ENCODE measurements at regions not wholly inside any gene's neighbourhood (a gene's known extent, or its start where the extent isn't known, plus 50 kb on each side); places are given as distances from the start of the nearest gene placed in this dataset.

DNA sequence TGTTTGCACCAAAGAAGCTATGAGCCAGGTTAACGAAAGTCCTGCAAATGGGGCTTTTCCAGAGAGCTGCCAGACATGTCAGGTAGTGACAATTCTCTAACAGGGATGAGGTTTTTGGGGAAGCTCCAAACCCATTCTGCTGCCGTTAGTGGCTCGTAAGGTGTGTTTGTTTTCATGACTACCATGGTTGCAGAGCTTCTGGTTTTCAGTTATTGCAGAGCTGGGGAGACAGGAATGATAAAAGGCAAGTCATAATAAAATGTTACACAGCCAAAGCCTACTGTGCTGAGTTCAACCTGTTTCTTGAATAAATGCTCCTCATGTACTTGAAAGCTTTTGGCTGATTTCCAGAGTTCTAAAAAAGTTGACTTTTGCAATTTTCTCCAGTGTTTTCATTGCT lies 209.2 kb upstream of the STK17B start:
- Histone ChIP-seq H3K36me3 (ENCODE audit: insufficient read depth, low read length) (no peaks in the 10 kb centered on the region), H3K27me3 (ENCODE audit: insufficient read depth, low read length) (no peaks in the 10 kb centered on the region), H3K79me2 (ENCODE audit: insufficient read depth, low read length) (no peaks in the 10 kb centered on the region), H3K4me3 (ENCODE audit: insufficient read depth, low read depth, low read length) (no peak overlapping the region), H3K9ac (ENCODE audit: low read length) (no peak overlapping the region), H3K4me2 (ENCODE audit: low read length) (no peak overlapping the region), H4K20me1 (ENCODE audit: insufficient read depth, low read length) (no peaks in the 10 kb centered on the region), H3K27ac (ENCODE audit: low read depth, low read length) (no peak overlapping the region), H3K4me1 (ENCODE audit: insufficient read depth, low read length) (no peaks in the 10 kb centered on the region), H2AFZ (ENCODE audit: low read depth, low read length) (no peak overlapping the region), H3K9me3 (ENCODE audit: insufficient read depth, low read depth, low read length) (no peaks in the 10 kb centered on the region)
- Mint-ChIP-seq H3K4me1 (ENCODE audit: low read depth, unreplicated experiment) (no peaks in the 10 kb centered on the region), H3K36me3 (ENCODE audit: low read depth, unreplicated experiment) (no peaks in the 10 kb centered on the region), H3K27me3 (ENCODE audit: low read depth, unreplicated experiment) (no peaks in the 10 kb centered on the region), H3K4me3 (ENCODE audit: unreplicated experiment) (no peak overlapping the region), H3K9me3 (ENCODE audit: unreplicated experiment) (no peaks in the 10 kb centered on the region), H3K27ac (ENCODE audit: unreplicated experiment) (no peak overlapping the region)
- DNase-seq (ENCODE audit: low read depth) (no peak), FAIRE-seq (no peak)
- TF ChIP-seq EZH2 (IDR thresholded peaks at IDR 0.05; ENCODE audit: insufficient read depth, low read length) = no peak
- TF ChIP-seq, protein P1, sequence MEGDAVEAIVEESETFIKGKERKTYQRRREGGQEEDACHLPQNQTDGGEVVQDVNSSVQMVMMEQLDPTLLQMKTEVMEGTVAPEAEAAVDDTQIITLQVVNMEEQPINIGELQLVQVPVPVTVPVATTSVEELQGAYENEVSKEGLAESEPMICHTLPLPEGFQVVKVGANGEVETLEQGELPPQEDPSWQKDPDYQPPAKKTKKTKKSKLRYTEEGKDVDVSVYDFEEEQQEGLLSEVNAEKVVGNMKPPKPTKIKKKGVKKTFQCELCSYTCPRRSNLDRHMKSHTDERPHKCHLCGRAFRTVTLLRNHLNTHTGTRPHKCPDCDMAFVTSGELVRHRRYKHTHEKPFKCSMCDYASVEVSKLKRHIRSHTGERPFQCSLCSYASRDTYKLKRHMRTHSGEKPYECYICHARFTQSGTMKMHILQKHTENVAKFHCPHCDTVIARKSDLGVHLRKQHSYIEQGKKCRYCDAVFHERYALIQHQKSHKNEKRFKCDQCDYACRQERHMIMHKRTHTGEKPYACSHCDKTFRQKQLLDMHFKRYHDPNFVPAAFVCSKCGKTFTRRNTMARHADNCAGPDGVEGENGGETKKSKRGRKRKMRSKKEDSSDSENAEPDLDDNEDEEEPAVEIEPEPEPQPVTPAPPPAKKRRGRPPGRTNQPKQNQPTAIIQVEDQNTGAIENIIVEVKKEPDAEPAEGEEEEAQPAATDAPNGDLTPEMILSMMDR (IDR thresholded peaks at IDR 0.05; ENCODE audit: insufficient read depth, low read depth, low read length) = no peak

DNA sequence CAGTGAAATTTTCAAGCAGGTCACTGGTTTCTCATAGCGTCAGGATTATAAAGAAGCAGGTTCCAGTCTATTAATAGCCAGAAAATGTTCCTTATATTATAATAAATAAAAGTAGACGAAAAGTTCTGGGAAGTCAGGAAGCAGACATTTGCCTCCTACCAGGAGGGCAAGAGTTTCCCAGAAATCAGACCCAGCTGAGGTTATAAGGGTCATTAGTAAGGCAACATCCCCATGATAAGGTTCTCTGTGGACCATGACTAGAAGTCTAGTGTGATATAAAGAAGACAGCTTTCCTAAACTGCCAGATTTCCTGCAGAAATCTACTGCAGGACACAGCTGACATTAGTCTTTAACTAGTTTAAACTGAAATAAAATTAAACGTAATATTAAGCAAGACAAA lies 210.1 kb upstream of the STK17B start:
- Histone ChIP-seq H3K27ac (ENCODE audit: low read depth, low read length) (no peak overlapping the region), H4K20me1 (ENCODE audit: insufficient read depth, low read length) (no peaks in the 10 kb centered on the region), H3K9ac (ENCODE audit: low read length) (no peak overlapping the region), H3K4me3 (ENCODE audit: insufficient read depth, low read depth, low read length) (no peak overlapping the region), H3K4me1 (ENCODE audit: insufficient read depth, low read length) (no peaks in the 10 kb centered on the region), H3K79me2 (ENCODE audit: insufficient read depth, low read length) (no peaks in the 10 kb centered on the region), H2AFZ (ENCODE audit: low read depth, low read length) (no peak overlapping the region), H3K4me2 (ENCODE audit: low read length) (no peak overlapping the region), H3K27me3 (ENCODE audit: insufficient read depth, low read length) (no peaks in the 10 kb centered on the region), H3K36me3 (ENCODE audit: insufficient read depth, low read length) (no peaks in the 10 kb centered on the region), H3K9me3 (ENCODE audit: insufficient read depth, low read depth, low read length) (no peaks in the 10 kb centered on the region)
- no peak for FAIRE-seq
- no peaks in the 10 kb centered on the region for H3K9me3 Mint-ChIP-seq (ENCODE audit: unreplicated experiment)
- DNase-seq (ENCODE audit: low read depth) = no peak
- no peaks in the 10 kb centered on the region for H3K27me3 Mint-ChIP-seq (ENCODE audit: low read depth, unreplicated experiment)
- no peaks in the 10 kb centered on the region for H3K36me3 Mint-ChIP-seq (ENCODE audit: low read depth, unreplicated experiment)
- TF ChIP-seq, protein P1 (IDR thresholded peaks at IDR 0.05; ENCODE audit: insufficient read depth, low read depth, low read length) = no peak
- no peak for TF ChIP-seq EZH2 (IDR thresholded peaks at IDR 0.05; ENCODE audit: insufficient read depth, low read length)
- H3K4me1 Mint-ChIP-seq (ENCODE audit: low read depth, unreplicated experiment) = no peaks in the 10 kb centered on the region
- H3K27ac Mint-ChIP-seq (ENCODE audit: unreplicated experiment) = no peak overlapping the region
- H3K4me3 Mint-ChIP-seq (ENCODE audit: unreplicated experiment) = no peak overlapping the region

GRCh38 chr2:196383799-196384198 lies 212.4 kb upstream of the STK17B start:
- no peak for DNase-seq (ENCODE audit: low read depth)
- Mint-ChIP-seq H3K27me3 (ENCODE audit: low read depth, unreplicated experiment) (no peaks in the 10 kb centered on the region), H3K4me1 (ENCODE audit: low read depth, unreplicated experiment) (no peaks in the 10 kb centered on the region), H3K4me3 (ENCODE audit: unreplicated experiment) (no peak overlapping the region), H3K27ac (ENCODE audit: unreplicated experiment) (no peak overlapping the region), H3K36me3 (ENCODE audit: low read depth, unreplicated experiment) (no peaks in the 10 kb centered on the region), H3K9me3 (ENCODE audit: unreplicated experiment) (no peaks in the 10 kb centered on the region)
- no peak overlapping the region for H3K4me2 ChIP-seq (ENCODE audit: low read length)
- H3K27ac ChIP-seq (ENCODE audit: low read depth, low read length) = no peak overlapping the region
- no peak overlapping the region for H3K4me3 ChIP-seq (ENCODE audit: insufficient read depth, low read depth, low read length)
- H2AFZ ChIP-seq (ENCODE audit: low read depth, low read length) = no peak overlapping the region
- H3K4me1 ChIP-seq (ENCODE audit: insufficient read depth, low read length) = no peaks in the 10 kb centered on the region
- TF ChIP-seq, protein P1 (IDR thresholded peaks at IDR 0.05; ENCODE audit: insufficient read depth, low read depth, low read length) = no peak
- no peak for TF ChIP-seq EZH2 (IDR thresholded peaks at IDR 0.05; ENCODE audit: insufficient read depth, low read length)
- H4K20me1 ChIP-seq (ENCODE audit: insufficient read depth, low read length) = no peaks in the 10 kb centered on the region
- no peaks in the 10 kb centered on the region for H3K36me3 ChIP-seq (ENCODE audit: insufficient read depth, low read length)
- no peaks in the 10 kb centered on the region for H3K27me3 ChIP-seq (ENCODE audit: insufficient read depth, low read length)
- no peak for FAIRE-seq
- H3K79me2 ChIP-seq (ENCODE audit: insufficient read depth, low read length) = no peaks in the 10 kb centered on the region
- no peak overlapping the region for H3K9ac ChIP-seq (ENCODE audit: low read length)
- no peaks in the 10 kb centered on the region for H3K9me3 ChIP-seq (ENCODE audit: insufficient read depth, low read depth, low read length)
